ENCODE measurements at regions not wholly inside any gene's neighbourhood (a gene's known extent, or its start where the extent isn't known, plus 50 kb on each side); places are given as distances from the start of the nearest gene placed in this dataset.
A peak's percentile ranks its signal among the peaks of the same experiment; 100 is the strongest.

DNA sequence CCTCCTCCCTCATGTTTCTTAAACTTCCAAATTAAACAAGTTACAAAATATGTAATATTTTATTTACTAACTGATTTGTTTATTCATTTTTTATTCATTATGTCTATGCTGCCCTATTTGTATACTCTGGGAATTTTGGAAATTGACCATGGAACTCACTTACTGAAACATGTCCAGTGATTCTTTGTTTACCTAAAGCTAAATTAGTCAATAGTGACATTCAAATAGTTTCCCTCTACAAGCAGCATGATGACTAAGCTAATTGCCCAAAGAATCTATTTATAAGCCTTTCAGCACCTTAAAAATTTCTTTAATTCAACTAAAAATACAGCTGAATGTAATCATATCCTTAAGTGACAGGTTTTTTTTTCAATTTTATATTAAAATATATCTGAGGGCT lies 437.7 kb downstream of the SI start:
- intact Hi-C loops (cut with DNase I) = no loop called here
- no peak for ATAC-seq
- no peak for DNase-seq (ENCODE audit: low spot score)

DNA sequence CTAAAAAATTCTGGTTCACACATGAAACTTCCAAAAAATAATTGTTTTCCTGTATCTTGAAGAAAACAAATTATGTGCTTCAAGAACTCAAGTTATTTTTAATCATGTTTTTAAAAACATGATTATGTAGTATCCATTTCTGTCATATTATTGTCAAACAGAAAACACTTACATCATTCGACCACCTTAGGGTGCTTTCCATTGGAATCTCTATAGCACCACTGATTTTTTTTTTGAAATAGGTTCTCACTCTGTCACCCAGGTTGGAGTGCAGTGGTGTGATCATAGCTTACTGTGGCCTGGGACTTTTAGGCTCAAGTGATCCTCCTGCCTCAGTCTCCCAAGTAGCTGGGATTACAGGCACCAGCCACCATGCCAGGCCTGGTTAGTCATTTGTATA lies 457.3 kb downstream of the SI start:
- ATAC-seq (no peak), DNase-seq (ENCODE audit: low spot score) (no peak)
- intact Hi-C loops (cut with DNase I) = no loop called here

DNA sequence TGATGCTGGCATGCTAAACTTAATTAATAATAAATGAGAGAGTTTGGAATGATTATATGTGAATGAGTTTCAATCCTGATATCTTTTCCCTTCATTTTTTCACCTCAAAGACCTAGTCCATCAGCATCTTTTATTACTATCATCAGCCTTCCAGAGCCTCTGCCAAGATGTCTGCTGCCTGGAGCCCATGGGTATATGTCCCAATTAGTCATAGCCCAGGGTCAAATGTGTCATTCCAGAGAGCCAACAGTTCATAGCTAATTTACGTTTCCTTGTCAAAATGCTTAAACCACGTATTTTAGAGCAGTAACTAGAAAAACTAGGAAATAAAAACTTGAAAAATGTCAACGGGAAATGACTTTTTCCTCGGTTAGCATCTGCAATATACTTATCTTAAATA lies 457.9 kb downstream of the SI start:
- DNase-seq (ENCODE audit: low spot score) = no peak
- intact Hi-C loops (cut with DNase I) = no loop called here
- no peak for ATAC-seq

DNA sequence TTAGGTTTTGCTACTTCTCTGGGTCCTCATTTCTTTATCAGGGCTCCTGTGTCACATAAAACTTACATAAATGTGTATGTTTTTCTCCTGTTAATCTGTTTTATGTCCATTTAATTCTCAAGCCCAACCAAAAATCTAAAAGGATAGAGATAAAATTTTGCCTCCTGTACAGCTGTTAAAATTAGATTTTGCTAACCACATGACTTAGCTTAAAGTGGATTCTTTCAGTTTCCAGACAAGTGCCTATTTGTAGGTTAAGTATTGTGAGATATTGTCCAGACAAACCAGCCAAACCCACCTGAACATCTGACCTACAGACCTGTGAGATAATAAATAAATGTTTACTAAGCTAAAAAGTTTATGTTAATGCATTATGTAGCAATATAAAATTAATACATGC lies 465.5 kb downstream of the SI start:
- DNase-seq (ENCODE audit: low spot score) (no peak), ATAC-seq (no peak)
- intact Hi-C loops (cut with DNase I) = no loop called here

DNA sequence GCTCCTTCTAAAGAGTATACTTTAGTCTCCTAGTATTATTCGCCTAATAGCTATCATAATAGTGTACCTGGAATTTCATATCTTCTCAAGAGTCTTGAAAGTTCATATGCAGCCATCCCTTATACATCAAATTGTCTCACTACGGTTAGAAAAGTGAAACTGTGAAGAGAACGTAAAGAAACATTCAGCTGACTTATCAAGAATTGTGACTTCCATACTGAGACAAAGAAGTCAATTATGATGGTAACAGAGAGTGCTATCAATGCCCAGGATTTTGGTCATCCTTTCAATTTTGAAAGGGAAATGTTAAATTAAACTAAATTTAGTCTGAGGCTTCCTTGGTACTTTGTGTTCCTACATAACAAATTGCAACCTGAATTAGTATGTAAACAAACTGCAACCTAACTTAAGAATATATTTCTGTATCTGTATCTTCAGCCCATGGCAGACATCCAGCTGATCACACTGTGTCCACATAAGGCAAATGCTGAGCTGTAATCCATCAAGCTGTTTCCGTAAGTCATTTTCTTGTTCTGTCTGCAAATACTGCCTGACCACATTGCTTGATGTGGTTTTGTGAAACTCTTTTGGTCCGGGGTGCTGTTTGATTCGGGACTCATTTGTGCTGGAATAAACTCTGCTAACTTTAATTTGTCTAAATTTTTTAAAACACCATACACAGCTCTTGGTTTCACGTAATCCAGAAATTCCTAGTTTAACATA lies 469.6 kb downstream of the SI start:
- intact Hi-C loops (cut with DNase I) = no loop called here
- DNase-seq (ENCODE audit: low spot score) (no peak), ATAC-seq (no peak)

DNA sequence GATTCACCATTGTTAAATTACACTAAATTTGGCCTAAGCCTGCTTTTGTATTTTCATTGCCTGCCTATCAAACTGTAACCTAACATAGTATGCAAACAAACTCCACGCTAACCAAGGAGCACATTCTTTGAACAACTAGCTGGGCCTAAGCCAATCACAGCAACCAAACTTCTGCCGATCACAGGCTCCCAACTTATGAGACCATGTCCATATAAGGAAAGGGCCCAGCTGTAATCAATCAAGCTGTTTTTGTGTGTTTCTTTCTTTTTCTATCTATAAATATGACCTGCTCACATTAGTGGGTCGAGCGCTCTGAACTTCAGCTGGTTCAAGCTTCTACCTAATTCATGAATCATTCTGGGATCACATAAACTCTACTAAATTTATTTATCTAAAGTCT lies 473.6 kb downstream of the SI start:
- DNase-seq (ENCODE audit: low spot score) (no peak), ATAC-seq (no peak)
- intact Hi-C loops (cut with DNase I) = no loop called here

DNA sequence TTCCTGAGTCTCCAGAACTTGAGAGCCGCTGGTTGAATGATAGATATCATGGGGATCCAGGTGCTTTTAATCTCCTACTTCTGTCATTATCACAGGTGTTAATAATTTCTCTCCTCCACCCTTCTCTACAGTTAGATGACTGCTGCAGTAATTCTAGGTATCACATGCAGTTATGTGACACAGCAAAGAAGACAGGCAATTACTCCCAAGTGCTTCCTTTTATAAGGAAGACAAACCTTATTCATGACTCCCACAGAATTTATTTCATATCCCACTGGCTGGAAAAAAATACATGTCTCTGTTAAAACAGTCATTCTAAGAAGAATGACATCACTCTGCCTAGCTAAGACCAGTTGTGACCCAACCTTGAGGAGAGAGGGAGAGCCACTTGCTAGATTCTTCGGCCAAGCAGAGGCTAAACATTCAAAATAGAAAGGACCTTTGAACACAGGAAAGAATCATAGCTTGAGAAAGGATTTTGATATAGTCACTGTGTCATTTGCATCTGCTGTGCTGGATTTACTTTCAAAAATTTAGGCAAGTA lies 500.6 kb downstream of the SI start:
- ATAC-seq (no peak), DNase-seq (ENCODE audit: low spot score) (no peak)
- intact Hi-C loops (cut with DNase I) = no loop called here

DNA sequence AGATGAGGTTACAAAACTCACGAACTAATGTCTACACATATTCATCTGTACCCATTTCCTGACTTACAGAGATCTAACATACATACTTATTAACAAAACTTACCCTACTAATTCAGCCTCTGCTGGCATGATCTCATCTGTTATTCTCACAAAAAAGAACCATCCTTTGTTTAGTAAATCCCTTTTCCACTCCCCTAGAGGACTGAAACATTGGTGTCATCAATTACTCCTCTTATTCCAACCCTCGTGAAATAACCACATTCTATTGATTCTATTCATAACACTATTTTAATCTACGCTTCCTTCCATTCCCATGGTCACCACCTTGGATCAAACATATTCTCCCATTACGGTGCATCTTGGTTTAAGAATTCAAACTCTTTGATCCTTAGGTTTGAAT lies 505.9 kb downstream of the SI start:
- intact Hi-C loops (cut with DNase I) = no loop called here

DNA sequence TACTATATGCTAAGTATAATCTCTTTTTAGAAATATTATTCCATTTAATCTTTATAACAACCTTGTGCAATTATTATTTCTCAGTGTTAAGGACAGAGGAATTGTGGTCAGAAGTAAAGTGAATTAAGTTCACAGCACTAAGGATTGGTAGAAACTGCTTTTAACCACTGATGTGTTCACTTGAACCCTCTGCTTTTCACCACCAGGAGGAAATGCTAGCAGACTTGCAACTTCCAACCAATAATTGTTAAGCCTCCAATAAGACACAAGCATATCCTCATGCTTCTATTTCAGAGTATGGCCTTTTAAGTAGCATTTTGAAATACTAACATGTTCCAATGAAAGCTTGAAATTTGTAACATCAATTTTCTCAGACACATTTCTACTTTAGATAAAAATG lies 527.4 kb downstream of the SI start:
- no peak for ATAC-seq
- no peak for DNase-seq (ENCODE audit: low spot score)
- intact Hi-C loops (cut with DNase I) = no loop called here

More for the DNA sequence above, 505.9 kb downstream of the SI start:
- DNase-seq (ENCODE audit: low spot score) (no peak), ATAC-seq (no peak)

DNA sequence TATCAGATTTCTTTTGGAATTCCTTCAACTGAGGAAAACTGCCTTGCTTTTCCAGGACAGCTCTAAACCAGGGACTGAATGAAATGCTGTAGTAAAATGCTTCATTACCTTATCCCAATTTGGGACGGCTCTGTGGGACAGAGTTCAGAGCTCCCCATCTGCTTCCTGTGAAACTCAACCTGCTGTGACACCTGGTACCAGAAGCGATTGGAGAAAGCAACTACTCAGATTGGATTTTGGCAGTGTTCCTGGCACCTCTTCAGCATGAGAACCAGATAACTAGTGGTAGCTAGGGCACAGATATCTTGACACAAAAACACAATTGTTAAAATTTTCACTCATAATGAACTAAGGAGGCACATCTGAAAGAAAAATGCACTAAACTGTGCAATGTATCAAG lies 539.1 kb downstream of the SI start:
- intact Hi-C loops (cut with DNase I) = no loop called here
- no peak for ATAC-seq
- no peak for DNase-seq (ENCODE audit: low spot score)

DNA sequence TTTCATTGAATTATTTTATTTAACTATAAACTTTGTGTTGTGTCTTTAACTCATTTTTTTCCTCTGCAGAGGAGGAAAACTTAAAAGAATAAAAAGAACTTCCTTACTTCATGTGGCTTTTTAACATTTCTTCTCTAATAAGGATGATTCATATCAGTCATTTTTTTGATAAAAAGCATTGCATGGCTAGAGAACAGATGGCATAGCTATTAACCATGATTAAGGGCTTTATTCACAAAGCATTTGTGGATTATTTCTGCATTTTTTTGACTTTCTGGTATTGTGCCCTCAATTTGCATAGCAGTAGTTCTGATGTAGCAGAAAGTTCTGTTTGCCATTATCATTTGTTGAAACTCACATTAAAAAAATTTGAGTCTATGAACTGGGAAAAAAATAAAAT lies 540.8 kb downstream of the SI start:
- no peak for DNase-seq (ENCODE audit: low spot score)
- intact Hi-C loops (cut with DNase I) = no loop called here
- no peak for ATAC-seq

DNA sequence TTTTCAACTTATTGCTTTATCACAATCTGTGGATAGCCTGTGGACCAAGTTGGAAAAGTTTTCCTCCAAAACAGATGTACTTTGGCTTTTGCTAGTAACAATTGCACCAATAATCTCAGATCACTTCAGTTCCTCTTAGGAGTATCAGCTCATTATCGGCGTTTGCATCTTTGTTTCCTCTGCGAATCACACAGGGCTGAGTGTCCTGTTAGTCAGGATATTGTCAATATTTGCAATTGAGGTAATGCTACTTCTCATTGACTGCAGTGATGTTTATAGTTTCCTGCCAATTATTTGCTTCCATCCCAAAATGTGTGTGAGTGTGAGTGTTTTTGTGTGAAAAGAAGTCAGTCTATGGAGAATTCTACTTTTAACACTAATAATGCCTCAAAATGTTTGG lies 545.0 kb downstream of the SI start:
- DNase-seq (ENCODE audit: low spot score) (no peak), ATAC-seq (no peak)
- intact Hi-C loops (cut with DNase I) = no loop called here

DNA sequence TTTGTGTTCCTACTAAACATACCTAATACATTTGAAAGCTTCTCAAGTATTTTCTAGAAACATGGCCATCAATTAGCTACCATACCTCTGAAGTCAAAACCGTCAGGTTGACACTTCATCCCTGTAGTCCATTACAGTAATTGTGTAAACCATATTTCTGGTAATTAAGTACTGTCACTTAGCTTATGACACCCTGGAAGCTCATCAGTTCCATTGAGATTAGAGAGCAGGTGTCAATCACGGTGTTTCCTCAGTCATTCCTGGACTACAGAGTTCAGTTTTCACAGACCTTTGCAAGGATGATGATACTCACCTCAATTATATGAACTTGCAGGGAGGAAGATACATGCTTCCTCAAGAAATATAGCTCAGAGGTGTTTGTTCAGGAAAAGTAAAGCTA lies 552.0 kb downstream of the SI start:
- DNase-seq (ENCODE audit: low spot score) (no peak), ATAC-seq (no peak)
- intact Hi-C loops (cut with DNase I) = no loop called here

DNA sequence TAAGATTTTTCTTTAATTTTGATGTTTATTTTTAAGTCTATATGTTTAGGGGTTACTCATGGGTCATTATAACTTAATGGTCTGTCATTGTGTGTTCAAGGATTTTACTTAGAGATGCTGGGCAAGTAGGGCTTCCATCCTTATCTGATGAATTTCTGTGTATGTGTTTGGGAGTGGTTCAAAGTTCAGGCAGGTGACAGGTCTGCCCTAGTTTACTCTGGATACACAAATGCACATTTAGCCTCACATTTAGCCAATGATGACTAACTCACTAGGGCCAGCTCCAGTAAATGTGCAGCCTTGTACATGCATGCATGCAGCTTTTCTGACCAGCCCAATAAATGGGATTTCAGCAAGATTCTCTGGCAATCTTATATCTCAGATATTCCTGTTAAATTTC lies 554.1 kb downstream of the SI start:
- ATAC-seq = no peak
- intact Hi-C loops (cut with DNase I) = no loop called here
- no peak for DNase-seq (ENCODE audit: low spot score)

DNA sequence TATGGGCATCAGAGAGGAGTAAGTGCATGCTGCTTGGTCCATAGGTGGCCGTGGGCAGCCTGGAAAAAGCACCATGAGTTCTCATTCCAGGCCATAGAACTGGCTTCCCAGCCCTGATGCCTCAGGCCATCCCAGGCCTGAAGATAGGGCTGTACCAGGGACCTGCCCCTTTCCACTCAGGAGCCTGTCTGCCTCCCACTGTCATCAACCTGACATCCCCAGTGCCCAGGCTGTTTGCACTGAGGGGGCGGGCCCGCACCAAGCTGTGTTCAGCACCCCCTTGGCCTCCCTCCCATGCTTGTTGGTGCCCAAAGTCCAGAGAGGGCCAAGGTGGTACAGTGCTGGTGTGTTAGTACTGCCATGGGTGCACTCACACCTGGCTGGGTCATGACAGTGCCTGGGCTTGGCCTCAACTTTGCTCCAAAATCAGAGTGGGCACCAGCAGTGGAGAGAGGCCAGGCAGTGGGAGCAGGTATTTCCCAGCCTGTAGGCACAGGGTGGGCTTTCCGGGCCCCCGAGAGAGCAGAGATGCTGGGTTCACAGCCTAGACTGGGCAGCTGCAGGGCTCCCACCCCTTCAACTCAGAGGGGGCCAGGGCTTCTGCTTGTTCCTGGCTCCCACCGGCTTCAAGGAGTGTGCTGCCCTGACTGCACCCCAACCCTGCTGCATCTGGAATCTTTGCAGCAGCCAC lies 556.1 kb downstream of the SI start:
- no peak for DNase-seq (ENCODE audit: low spot score)

DNA sequence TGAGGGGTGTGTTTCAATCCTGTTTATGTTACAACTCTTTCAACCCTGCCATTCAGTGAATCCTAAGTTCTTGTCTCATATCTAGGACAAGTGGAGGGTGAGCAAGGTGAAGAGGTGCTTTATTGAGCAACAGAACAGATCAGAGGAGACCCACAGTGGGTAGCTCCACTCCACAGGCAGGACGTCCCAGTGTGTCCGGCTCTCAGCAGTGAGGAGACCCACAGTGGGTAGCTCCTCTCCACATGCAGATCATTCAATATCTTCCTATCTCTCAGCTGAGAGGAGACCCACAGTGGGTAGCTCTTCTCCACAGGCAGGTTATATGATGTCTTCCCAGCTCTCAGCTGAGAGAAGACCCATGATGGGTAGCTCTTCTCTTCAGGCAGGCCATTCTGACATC lies 556.7 kb downstream of the SI start:
- DNase-seq (ENCODE audit: low spot score) = no peak
- intact Hi-C loops (cut with DNase I) = no loop called here
- no peak for ATAC-seq

More for the DNA sequence above, 556.1 kb downstream of the SI start:
- intact Hi-C loops (cut with DNase I) = no loop called here
- ATAC-seq = peak; percentile 39

DNA sequence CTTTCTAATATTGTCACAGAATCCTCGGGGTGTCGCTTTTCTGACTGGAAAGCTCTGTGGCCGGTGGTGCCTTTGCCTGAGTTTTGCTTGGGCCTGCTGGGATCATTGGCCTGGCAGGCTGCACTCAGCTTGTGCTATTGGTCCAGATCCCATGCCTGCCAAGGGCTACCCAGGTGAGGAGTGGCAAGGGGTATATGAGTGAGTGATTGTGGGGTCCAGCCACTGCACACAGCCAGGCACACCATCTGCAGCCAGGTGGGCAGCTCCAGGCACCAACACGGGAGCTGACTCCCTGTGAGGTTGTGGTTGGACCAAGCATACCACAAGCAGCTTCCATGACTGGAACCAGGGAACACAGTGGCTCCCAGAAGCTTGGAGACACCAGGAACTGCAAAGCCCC lies 557.2 kb downstream of the SI start:
- no peak for DNase-seq (ENCODE audit: low spot score)
- intact Hi-C loops (cut with DNase I) = no loop called here
- no peak for ATAC-seq

DNA sequence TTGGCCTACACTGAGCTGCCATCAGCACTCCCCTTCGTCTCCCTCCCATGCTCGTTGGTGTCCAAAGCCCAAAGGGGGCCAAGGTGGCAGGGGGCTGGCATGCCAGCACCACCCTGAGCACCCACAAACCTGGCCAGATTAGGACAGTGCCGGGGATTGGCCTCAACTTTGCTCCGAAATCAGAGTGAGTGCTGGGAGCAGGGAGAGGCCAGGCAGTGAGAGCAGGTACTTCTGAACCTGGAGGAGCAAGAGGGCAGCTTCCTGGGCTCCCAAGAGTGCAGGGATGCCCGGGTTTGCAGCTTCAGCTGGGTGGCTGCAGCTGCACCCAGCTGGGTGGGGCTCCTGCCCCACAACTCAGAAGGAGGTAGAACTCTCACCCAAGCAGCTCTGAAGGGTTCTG lies 563.0 kb downstream of the SI start:
- intact Hi-C loops (cut with DNase I) = no loop called here
- DNase-seq (ENCODE audit: low spot score) (no peak), ATAC-seq (no peak)

DNA sequence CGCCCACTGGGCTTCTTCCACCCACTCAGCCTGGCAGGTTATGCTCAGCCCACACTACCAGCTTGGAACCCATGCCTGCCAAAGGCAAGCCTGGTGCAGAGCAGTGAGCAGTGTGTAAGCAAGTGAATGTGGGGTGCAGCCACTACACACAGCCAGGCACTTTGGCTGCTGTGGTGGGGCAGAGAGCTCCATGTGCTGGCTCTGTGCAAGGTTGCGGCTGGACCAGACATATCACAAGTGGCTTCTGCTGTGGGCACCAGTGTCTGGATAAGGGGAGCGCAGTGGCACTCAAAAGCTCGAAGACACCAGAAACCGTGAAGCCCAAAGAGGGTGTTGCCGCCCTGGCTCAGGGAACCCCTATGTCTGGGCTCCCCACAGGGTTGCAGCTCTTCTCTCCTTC lies 563.7 kb downstream of the SI start:
- ATAC-seq (no peak), DNase-seq (ENCODE audit: low spot score) (no peak)
- intact Hi-C loops (cut with DNase I) = no loop called here

DNA sequence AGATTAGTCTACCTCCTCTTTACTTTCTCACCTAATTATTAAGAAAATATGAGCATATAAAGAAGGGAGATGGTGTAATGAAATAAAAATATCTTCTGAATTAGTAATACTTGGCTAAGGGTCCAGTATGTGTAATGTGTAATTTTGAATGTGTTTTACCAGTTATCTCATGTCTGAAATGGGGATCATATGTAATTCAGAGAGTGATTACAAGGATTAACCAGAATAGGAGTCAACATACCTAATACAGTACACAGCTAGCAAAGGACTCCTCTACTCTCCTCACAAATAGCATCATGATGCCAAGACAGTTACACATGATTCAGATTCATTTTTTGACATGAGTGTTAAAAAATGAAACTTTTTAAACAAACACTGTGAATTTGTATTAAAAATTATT lies 570.4 kb downstream of the SI start:
- intact Hi-C loops (cut with DNase I) = no loop called here
- DNase-seq (ENCODE audit: low spot score) = no peak
- no peak for ATAC-seq

DNA sequence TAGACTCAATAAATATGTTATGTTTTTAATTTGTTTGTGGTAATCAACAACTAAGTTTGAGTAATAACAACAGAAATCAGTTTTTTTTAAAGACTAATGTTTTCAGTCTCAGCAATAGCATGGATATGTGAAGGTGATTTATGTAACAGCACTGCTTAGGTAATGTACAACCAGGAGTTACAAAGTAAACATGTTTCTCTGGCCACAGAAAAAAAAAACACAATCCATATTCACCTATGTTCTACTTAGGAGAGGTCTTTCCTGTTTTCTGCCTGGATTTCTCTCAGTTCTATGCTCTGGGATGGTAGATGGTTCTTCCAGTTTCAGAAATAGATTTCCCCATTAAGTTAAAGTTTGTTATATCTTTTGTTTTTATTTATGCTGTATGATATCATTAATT lies 579.4 kb downstream of the SI start:
- ATAC-seq (no peak), DNase-seq (ENCODE audit: low spot score) (no peak)
- intact Hi-C loops (cut with DNase I) = no loop called here

Measured in sciatic nerve (tissue), 2 donors.